HepG2 (cell line): ENCODE measurements at regions not wholly inside any gene's neighbourhood (a gene's known extent, or its start where the extent isn't known, plus 50 kb on each side); places are given as distances from the start of the nearest gene placed in this dataset.
A peak's percentile ranks its signal among the peaks of the same experiment; 100 is the strongest.

Source experiments
- ARID3A ChIP-seq: IDR thresholded peaks from 2 replicates; pipeline ENCODE4 v1.6.1; 2012; ENCODE audit warnings: low read depth, low read length, improper control_type of control experiment
- E2F5 ChIP-seq: sonication (generic); formaldehyde crosslinking; conservative IDR thresholded peaks from 2 replicates; pipeline ENCODE4 v1.4.0; 2020; ENCODE audit warnings: missing genetic modification reagents
- ELF1 ChIP-seq: sonication (generic); formaldehyde crosslinking; IDR thresholded peaks from 2 replicates; pipeline ENCODE4 v1.4.0; 2020; ENCODE audit warnings: missing genetic modification reagents
- FOXC1 ChIP-seq: sonication (generic); formaldehyde crosslinking; IDR thresholded peaks from 2 replicates; pipeline ENCODE4 v1.8.0; 2022; ENCODE audit warnings: mild to moderate bottlenecking, missing genetic modification reagents, borderline replicate concordance
- HNF1B ChIP-seq: sonication (generic); formaldehyde crosslinking; IDR thresholded peaks from 2 replicates; pipeline ENCODE4 v1.5.1; 2020; ENCODE audit warnings: mild to moderate bottlenecking, moderate library complexity, missing genetic modification reagents
- HNRNPUL1 ChIP-seq: fragments of 200-400 bp; formaldehyde crosslinking; IDR thresholded peaks from 2 replicates; pipeline ENCODE4 v1.6.1; 2017; ENCODE audit warnings: low read depth, mild to moderate bottlenecking, low read length, moderate library complexity
- MAZ ChIP-seq, 2 experiments: sonication (generic) in 1 of 2; formaldehyde crosslinking in 1 of 2; IDR thresholded peaks; 2 replicates each; pipeline versions ENCODE4 v1.5.0 to v1.6.1; 2012 to 2020; ENCODE audit warnings: low read depth in 2 of 2, mild to moderate bottlenecking in 2 of 2, borderline replicate concordance in 1 of 2, improper control_type of control experiment in 1 of 2, low read length in 1 of 2, missing genetic modification reagents in 1 of 2, moderate library complexity in 1 of 2
- MBNL3 ChIP-seq: fragments of 250-450 bp; sonication (Bioruptor Pico); conservative IDR thresholded peaks from 2 replicates; pipeline ENCODE4 v1.8.0; 2022; ENCODE audit warnings: mild to moderate bottlenecking, inconsistent platforms
- MED1 ChIP-seq: sonication (generic); formaldehyde crosslinking; IDR thresholded peaks from 2 replicates; pipeline ENCODE4 v1.4.0; 2020; ENCODE audit warnings: missing genetic modification reagents
- MTERF4 ChIP-seq: sonication (generic); formaldehyde crosslinking; IDR thresholded peaks from 2 replicates; pipeline ENCODE4 v1.8.0; 2023; ENCODE audit warnings: mild to moderate bottlenecking, missing genetic modification reagents
- NR3C1 ChIP-seq: sonication (generic); formaldehyde crosslinking; IDR thresholded peaks from 2 replicates; pipeline ENCODE4 v1.4.0; 2020; ENCODE audit warnings: missing genetic modification reagents
- PRDM4 ChIP-seq: sonication (generic); formaldehyde crosslinking; IDR thresholded peaks from 2 replicates; pipeline ENCODE4 v1.9.0; 2021; ENCODE audit warnings: missing genetic modification reagents, borderline replicate concordance
- SATB2 ChIP-seq: sonication (generic); formaldehyde crosslinking; IDR thresholded peaks from 2 replicates; pipeline ENCODE4 v1.5.0; 2020; ENCODE audit warnings: missing genetic modification reagents
- SMAD3 ChIP-seq: sonication (generic); formaldehyde crosslinking; IDR thresholded peaks from 2 replicates; pipeline ENCODE4 v1.4.0; 2020; ENCODE audit warnings: missing genetic modification reagents
- SNRNP70 ChIP-seq: fragments of 200-400 bp; formaldehyde crosslinking; IDR thresholded peaks from 2 replicates; pipeline ENCODE4 v1.6.1; 2017; ENCODE audit warnings: mild to moderate bottlenecking, low read depth, low read length, moderate library complexity
- SP5 ChIP-seq: IDR thresholded peaks from 2 replicates; pipeline ENCODE4 v1.6.1; 2016; ENCODE audit warnings: low read depth, borderline replicate concordance
- ZNF253 ChIP-seq: sonication (generic); formaldehyde crosslinking; IDR thresholded peaks from 2 replicates; pipeline ENCODE4 v1.8.0; 2022; ENCODE audit warnings: mild to moderate bottlenecking, missing genetic modification reagents, borderline replicate concordance
- ZNF552 ChIP-seq: sonication (generic); formaldehyde crosslinking; IDR thresholded peaks from 2 replicates; pipeline ENCODE4 v1.9.0; 2022; ENCODE audit warnings: missing genetic modification reagents, mild to moderate bottlenecking, borderline replicate concordance
- ZNF678 ChIP-seq: sonication (generic); formaldehyde crosslinking; IDR thresholded peaks from 2 replicates; pipeline ENCODE4 v1.4.0; 2020; ENCODE audit warnings: mild to moderate bottlenecking, missing genetic modification reagents
- ZNF747 ChIP-seq: sonication (generic); formaldehyde crosslinking; IDR thresholded peaks from 2 replicates; pipeline ENCODE4 v1.8.1; 2023; ENCODE audit warnings: missing genetic modification reagents, mild to moderate bottlenecking, borderline replicate concordance
- ZNF776 ChIP-seq: sonication (generic); formaldehyde crosslinking; IDR thresholded peaks from 2 replicates; pipeline ENCODE4 v1.4.0; 2020; ENCODE audit warnings: mild to moderate bottlenecking, missing genetic modification reagents

GRCh38 chr6:37103169-37104039 is 66.5 kb upstream of the PIM1 start (continued):
- TF ChIP-seq HNF1B (CRISPR knock-in tag): 0 out of 2 replicates have a peak, but pooled peaks have one; percentile 41
- no peak for TF ChIP-seq ZNF552 (CRISPR knock-in tag)
- TF ChIP-seq NR3C1: no peak
- peak; percentile 97 for TF ChIP-seq MED1 (CRISPR knock-in tag)
- TF ChIP-seq SATB2 (CRISPR knock-in tag): no peak
- peak; percentile 90 for TF ChIP-seq SP5 (CRISPR knock-in tag)
- TF ChIP-seq ZNF678: 0 out of 2 replicates have a peak, but pooled peaks have one; percentile 23
- 0 out of 2 replicates have a peak, but pooled peaks have one; percentile 48 for TF ChIP-seq MTERF4 (CRISPR knock-in tag)
- peak; percentile 74; the same call in 1 of the 2 replicates for TF ChIP-seq FOXC1 (CRISPR knock-in tag)
- no peak for TF ChIP-seq PRDM4 (CRISPR knock-in tag)
- no peak for TF ChIP-seq MAZ (IDR thresholded peaks at IDR 0.05; ENCODE audit: borderline replicate concordance, low read depth, low read length)
- no peak for TF ChIP-seq MAZ (CRISPR knock-in tag; IDR thresholded peaks at IDR 0.05; ENCODE audit: low read depth)
- TF ChIP-seq HNRNPUL1: no peak
- no peak for TF ChIP-seq E2F5 (CRISPR knock-in tag)
- TF ChIP-seq ELF1 (CRISPR knock-in tag): 0 out of 2 replicates have a peak, but pooled peaks have one; percentile 18
- TF ChIP-seq ZNF747 (CRISPR knock-in tag): no peak; the same call in none of the 2 replicates
- no peak for TF ChIP-seq MBNL3 (CRISPR knock-in tag)
- no peak for TF ChIP-seq ZNF776 (CRISPR knock-in tag)
- no peak for TF ChIP-seq SNRNP70
- peak; percentile 80 for TF ChIP-seq ARID3A
- no peak for TF ChIP-seq ZNF253 (CRISPR knock-in tag)
- 0 out of 2 replicates have a peak, but pooled peaks have one; percentile 45 for TF ChIP-seq SMAD3 (CRISPR knock-in tag)
